Liver (tissue), 8 donors: ENCODE measurements at regions not wholly inside any gene's neighbourhood (a gene's known extent, or its start where the extent isn't known, plus 50 kb on each side); places are given as distances from the start of the nearest gene placed in this dataset.

ENCODE experiments used
- DNase-seq: peaks from one replicate; pipeline ENCODE4 v3.0.0-alpha.2; 2017; ENCODE audit warnings: low spot score
- H3K27ac ChIP-seq, 2 donors: one replicate each; pipeline ENCODE4 v1.7.0; 2013; ENCODE audit warnings: inconsistent platforms in 2 of 2, low read length in 2 of 2, control low read depth in 1 of 2, low read depth in 1 of 2, mild to moderate bottlenecking in 1 of 2
- H3K27me3 ChIP-seq, 4 donors: one replicate each; pipeline versions ENCODE4 v1.6.1 to v1.7.0; 2013; ENCODE audit warnings: low read length in 3 of 4, inconsistent platforms in 1 of 4, mild to moderate bottlenecking in 1 of 4, moderate library complexity in 1 of 4; ENCODE audit not compliant: control insufficient read depth in 4 of 4, insufficient read depth in 4 of 4
- H3K36me3 ChIP-seq, 4 donors: one replicate each; pipeline versions ENCODE4 v1.6.1 to v1.7.0; 2013; ENCODE audit warnings: low read length in 3 of 4, mild to moderate bottlenecking in 3 of 4, low read depth in 1 of 4, moderate library complexity in 1 of 4; ENCODE audit not compliant: control insufficient read depth in 4 of 4, insufficient read depth in 3 of 4
- H3K4me1 ChIP-seq, 4 donors: one replicate each; pipeline versions ENCODE4 v1.6.1 to v1.7.0; 2013; ENCODE audit warnings: low read length in 3 of 4, mild to moderate bottlenecking in 3 of 4, moderate library complexity in 1 of 4; ENCODE audit not compliant: control insufficient read depth in 4 of 4, insufficient read depth in 4 of 4
- H3K4me3 ChIP-seq, 3 donors: one replicate each; pipeline versions ENCODE4 v1.6.1 to v1.7.0; 2013; ENCODE audit warnings: low read length in 3 of 3, control low read depth in 1 of 3, low read depth in 1 of 3, mild to moderate bottlenecking in 1 of 3
- H3K9ac ChIP-seq, 2 donors: one replicate each; pipeline ENCODE4 v1.7.0; 2013; ENCODE audit warnings: low read length in 2 of 2, mild to moderate bottlenecking in 2 of 2, moderate library complexity in 2 of 2, control low read depth in 1 of 2, low read depth in 1 of 2
- H3K9me3 ChIP-seq, 4 donors: one replicate each; pipeline versions ENCODE4 v1.6.1 to v1.7.0; 2013; ENCODE audit warnings: low read length in 3 of 4; ENCODE audit not compliant: control insufficient read depth in 4 of 4
- EGR1 ChIP-seq, 2 donors: IDR thresholded peaks; 2 replicates each; pipeline ENCODE4 v1.6.1; 2016 to 2018; ENCODE audit warnings: antibody characterized with exemption in 2 of 2, low read depth in 2 of 2
- FOXA1 ChIP-seq: IDR thresholded peaks from 2 replicates; pipeline ENCODE4 v1.6.1; 2016; ENCODE audit warnings: antibody characterized with exemption
- FOXA2 ChIP-seq: IDR thresholded peaks from 2 replicates; pipeline ENCODE4 v1.6.1; 2016; ENCODE audit warnings: antibody characterized with exemption
- GABPA ChIP-seq, 2 donors: IDR thresholded peaks in 1 of 2; conservative IDR thresholded peaks in 1 of 2; 2 replicates each; pipeline ENCODE4 v1.6.1; 2016; ENCODE audit warnings: antibody characterized with exemption in 2 of 2, mild to moderate bottlenecking in 1 of 2, moderate library complexity in 1 of 2
- HNF4A ChIP-seq, 2 donors: conservative IDR thresholded peaks; 2 replicates each; pipeline ENCODE4 v1.6.1; 2016; ENCODE audit warnings: antibody characterized with exemption in 2 of 2, mild to moderate bottlenecking in 2 of 2
- HNF4G ChIP-seq: IDR thresholded peaks from 2 replicates; pipeline ENCODE4 v1.6.1; 2016; ENCODE audit warnings: antibody characterized with exemption
- JUND ChIP-seq, 2 donors: IDR thresholded peaks; 2 replicates each; pipeline ENCODE4 v1.6.1; 2016; ENCODE audit warnings: antibody characterized with exemption in 2 of 2
- NR2F2 ChIP-seq: IDR thresholded peaks from 2 replicates; pipeline ENCODE4 v1.6.1; 2016; ENCODE audit warnings: antibody characterized with exemption
- RAD21 ChIP-seq, 2 donors: IDR thresholded peaks; 2 replicates each; pipeline ENCODE4 v1.6.1; 2016; ENCODE audit warnings: antibody characterized with exemption in 2 of 2, mild to moderate bottlenecking in 2 of 2
- RXRA ChIP-seq, 2 donors: IDR thresholded peaks; 2 replicates each; pipeline ENCODE4 v1.6.1; 2017 to 2018; ENCODE audit warnings: antibody characterized with exemption in 2 of 2, mild to moderate bottlenecking in 1 of 2
- SP1 ChIP-seq: IDR thresholded peaks from 2 replicates; pipeline ENCODE4 v1.6.1; 2018; ENCODE audit warnings: antibody characterized with exemption, mild to moderate bottlenecking
- TAF1 ChIP-seq: conservative IDR thresholded peaks from 2 replicates; pipeline ENCODE4 v1.6.1; 2016; ENCODE audit warnings: antibody characterized with exemption, mild to moderate bottlenecking
- YY1 ChIP-seq: IDR thresholded peaks from 2 replicates; pipeline ENCODE4 v1.6.1; 2016; ENCODE audit warnings: antibody characterized with exemption, mild to moderate bottlenecking
- WGBS: extraction: QIAGEN DNeasy Blood & Tissue Kit; methylation state at CpG from one replicate; pipeline ENCODE4 v1.1.7; 2013; 5-methylcytosine and 5-hydroxymethylcytosine counted together
- TF ChIP-seq, protein P1 (sequence below): IDR thresholded peaks from 2 replicates; pipeline ENCODE4 v1.6.1; 2016; ENCODE audit warnings: antibody characterized with exemption
- TF ChIP-seq, protein P2 (sequence below): fragments of 150-350 bp; IDR thresholded peaks from 2 replicates; pipeline ENCODE4 v1.5.1; 2017; ENCODE audit warnings: improper control_type of control experiment, low read depth, low read length; ENCODE audit not compliant: missing input control
- TF ChIP-seq, protein P3 (sequence below): IDR thresholded peaks from 2 replicates; pipeline ENCODE4 v1.6.1; 2016; ENCODE audit warnings: antibody characterized with exemption
- TF ChIP-seq, protein P4 (sequence below): IDR thresholded peaks from 2 replicates; pipeline ENCODE4 v1.6.1; 2016; ENCODE audit warnings: antibody characterized with exemption, mild to moderate bottlenecking
- TF ChIP-seq, protein P5 (sequence below): IDR thresholded peaks from 2 replicates; pipeline ENCODE4 v1.6.1; 2016; ENCODE audit warnings: antibody characterized with exemption
- donor health status: healthy.
- donor health status: healthy.
- donor health status: healthy.
- donor health status: healthy.
- donor health status: healthy.

DNA sequence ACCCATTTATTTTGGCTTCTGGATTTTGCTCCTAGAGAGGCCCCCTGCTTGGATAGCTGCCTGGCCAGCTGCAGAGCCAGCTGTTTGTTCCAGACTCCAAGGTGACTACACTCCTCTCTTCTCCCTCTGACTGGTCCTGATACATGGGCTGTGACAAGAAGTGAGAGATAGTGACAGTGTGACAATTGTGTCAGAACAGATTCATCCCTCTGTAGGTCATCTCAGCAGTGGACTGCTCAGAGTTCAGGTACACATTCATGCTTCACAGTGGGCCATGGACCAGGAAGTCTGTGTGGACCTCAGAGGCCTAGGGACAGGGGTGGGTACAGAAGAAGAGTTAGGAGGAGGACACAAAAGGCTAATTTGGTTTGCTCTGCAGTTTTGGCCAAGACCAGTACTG lies 188.2 kb upstream of the MKLN1 start:
- DNase-seq: no peak
- no peaks in the 10 kb centered on the region for H3K9me3 ChIP-seq
- no peak overlapping the region for H3K4me3 ChIP-seq
- H3K27me3 ChIP-seq: no peaks in the 10 kb centered on the region
- H3K9ac ChIP-seq: no peak overlapping the region
- no peaks in the 10 kb centered on the region for H3K4me1 ChIP-seq
- H3K27ac ChIP-seq: no peak overlapping the region
- no peaks in the 10 kb centered on the region for H3K36me3 ChIP-seq
- TF ChIP-seq, protein P1, sequence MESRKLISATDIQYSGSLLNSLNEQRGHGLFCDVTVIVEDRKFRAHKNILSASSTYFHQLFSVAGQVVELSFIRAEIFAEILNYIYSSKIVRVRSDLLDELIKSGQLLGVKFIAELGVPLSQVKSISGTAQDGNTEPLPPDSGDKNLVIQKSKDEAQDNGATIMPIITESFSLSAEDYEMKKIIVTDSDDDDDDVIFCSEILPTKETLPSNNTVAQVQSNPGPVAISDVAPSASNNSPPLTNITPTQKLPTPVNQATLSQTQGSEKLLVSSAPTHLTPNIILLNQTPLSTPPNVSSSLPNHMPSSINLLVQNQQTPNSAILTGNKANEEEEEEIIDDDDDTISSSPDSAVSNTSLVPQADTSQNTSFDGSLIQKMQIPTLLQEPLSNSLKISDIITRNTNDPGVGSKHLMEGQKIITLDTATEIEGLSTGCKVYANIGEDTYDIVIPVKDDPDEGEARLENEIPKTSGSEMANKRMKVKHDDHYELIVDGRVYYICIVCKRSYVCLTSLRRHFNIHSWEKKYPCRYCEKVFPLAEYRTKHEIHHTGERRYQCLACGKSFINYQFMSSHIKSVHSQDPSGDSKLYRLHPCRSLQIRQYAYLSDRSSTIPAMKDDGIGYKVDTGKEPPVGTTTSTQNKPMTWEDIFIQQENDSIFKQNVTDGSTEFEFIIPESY: no peak
- TF ChIP-seq HNF4G (no peak), RAD21 (IDR thresholded peaks at IDR 0.05) (no peak), YY1 (no peak), RXRA (IDR thresholded peaks at IDR 0.05) (no peak), FOXA1 (no peak), TAF1 (no peak), FOXA2 (no peak), JUND (IDR thresholded peaks at IDR 0.05) (no peak), NR2F2 (no peak), HNF4A (conservative IDR thresholded peaks at IDR 0.05) (no peak)
- TF ChIP-seq, protein P2, sequence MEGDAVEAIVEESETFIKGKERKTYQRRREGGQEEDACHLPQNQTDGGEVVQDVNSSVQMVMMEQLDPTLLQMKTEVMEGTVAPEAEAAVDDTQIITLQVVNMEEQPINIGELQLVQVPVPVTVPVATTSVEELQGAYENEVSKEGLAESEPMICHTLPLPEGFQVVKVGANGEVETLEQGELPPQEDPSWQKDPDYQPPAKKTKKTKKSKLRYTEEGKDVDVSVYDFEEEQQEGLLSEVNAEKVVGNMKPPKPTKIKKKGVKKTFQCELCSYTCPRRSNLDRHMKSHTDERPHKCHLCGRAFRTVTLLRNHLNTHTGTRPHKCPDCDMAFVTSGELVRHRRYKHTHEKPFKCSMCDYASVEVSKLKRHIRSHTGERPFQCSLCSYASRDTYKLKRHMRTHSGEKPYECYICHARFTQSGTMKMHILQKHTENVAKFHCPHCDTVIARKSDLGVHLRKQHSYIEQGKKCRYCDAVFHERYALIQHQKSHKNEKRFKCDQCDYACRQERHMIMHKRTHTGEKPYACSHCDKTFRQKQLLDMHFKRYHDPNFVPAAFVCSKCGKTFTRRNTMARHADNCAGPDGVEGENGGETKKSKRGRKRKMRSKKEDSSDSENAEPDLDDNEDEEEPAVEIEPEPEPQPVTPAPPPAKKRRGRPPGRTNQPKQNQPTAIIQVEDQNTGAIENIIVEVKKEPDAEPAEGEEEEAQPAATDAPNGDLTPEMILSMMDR: no peak
- TF ChIP-seq, protein P3, sequence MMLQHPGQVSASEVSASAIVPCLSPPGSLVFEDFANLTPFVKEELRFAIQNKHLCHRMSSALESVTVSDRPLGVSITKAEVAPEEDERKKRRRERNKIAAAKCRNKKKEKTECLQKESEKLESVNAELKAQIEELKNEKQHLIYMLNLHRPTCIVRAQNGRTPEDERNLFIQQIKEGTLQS: no peak
- TF ChIP-seq, protein P4, sequence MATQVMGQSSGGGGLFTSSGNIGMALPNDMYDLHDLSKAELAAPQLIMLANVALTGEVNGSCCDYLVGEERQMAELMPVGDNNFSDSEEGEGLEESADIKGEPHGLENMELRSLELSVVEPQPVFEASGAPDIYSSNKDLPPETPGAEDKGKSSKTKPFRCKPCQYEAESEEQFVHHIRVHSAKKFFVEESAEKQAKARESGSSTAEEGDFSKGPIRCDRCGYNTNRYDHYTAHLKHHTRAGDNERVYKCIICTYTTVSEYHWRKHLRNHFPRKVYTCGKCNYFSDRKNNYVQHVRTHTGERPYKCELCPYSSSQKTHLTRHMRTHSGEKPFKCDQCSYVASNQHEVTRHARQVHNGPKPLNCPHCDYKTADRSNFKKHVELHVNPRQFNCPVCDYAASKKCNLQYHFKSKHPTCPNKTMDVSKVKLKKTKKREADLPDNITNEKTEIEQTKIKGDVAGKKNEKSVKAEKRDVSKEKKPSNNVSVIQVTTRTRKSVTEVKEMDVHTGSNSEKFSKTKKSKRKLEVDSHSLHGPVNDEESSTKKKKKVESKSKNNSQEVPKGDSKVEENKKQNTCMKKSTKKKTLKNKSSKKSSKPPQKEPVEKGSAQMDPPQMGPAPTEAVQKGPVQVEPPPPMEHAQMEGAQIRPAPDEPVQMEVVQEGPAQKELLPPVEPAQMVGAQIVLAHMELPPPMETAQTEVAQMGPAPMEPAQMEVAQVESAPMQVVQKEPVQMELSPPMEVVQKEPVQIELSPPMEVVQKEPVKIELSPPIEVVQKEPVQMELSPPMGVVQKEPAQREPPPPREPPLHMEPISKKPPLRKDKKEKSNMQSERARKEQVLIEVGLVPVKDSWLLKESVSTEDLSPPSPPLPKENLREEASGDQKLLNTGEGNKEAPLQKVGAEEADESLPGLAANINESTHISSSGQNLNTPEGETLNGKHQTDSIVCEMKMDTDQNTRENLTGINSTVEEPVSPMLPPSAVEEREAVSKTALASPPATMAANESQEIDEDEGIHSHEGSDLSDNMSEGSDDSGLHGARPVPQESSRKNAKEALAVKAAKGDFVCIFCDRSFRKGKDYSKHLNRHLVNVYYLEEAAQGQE: no peak
- TF ChIP-seq, protein P5, sequence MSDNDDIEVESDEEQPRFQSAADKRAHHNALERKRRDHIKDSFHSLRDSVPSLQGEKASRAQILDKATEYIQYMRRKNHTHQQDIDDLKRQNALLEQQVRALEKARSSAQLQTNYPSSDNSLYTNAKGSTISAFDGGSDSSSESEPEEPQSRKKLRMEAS: no peak

DNA sequence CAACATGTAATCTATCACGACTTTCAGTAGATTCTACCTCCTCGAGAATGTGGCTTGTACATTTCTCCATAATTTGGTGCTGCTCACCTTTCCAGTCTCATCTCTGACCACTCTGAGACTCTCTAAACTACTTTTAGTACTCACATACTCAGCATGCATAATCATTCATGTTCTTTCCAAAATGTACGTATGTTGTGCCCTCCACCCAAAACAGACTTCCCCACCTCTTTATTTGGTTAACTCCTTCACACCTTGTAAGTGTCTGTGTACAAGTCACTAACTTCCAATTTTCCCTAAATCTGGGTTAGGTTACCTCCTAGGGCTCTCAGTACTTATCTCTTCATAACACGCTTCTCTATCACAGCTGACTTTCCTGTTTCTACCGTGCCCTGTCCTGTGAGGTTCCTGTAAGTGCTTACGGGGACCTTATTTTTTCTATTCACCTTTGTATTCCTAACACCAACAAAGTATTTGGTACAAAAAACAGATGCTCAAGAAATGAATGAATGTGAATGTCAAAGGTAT lies 186.2 kb upstream of the MKLN1 start:
- H3K4me3 ChIP-seq: no peak overlapping the region
- no peaks in the 10 kb centered on the region for H3K4me1 ChIP-seq
- no peak for DNase-seq
- H3K27ac ChIP-seq: no peak overlapping the region
- H3K9ac ChIP-seq: no peak overlapping the region
- H3K9me3 ChIP-seq: no peaks in the 10 kb centered on the region
- H3K36me3 ChIP-seq: no peaks in the 10 kb centered on the region
- 90% methylated on average over 6 of the region's 6 CpGs for WGBS
- TF ChIP-seq, protein P3: no peak
- TF ChIP-seq HNF4A (conservative IDR thresholded peaks at IDR 0.05) (no peak), YY1 (no peak), EGR1 (IDR thresholded peaks at IDR 0.05; ENCODE audit: low read depth in 2 of 2) (no peak), RXRA (IDR thresholded peaks at IDR 0.05) (no peak), NR2F2 (no peak), TAF1 (no peak), RAD21 (IDR thresholded peaks at IDR 0.05) (no peak), SP1 (no peak), JUND (IDR thresholded peaks at IDR 0.05) (no peak), FOXA2 (no peak), HNF4G (no peak), FOXA1 (no peak), GABPA (IDR thresholded peaks at IDR 0.05 in 1 of 2, conservative IDR thresholded peaks at IDR 0.05 in 1 of 2) (no peak)
- TF ChIP-seq, protein P5: no peak
- TF ChIP-seq, protein P1: no peak
- H3K27me3 ChIP-seq: no peaks in the 10 kb centered on the region
